Endothelial cell (in vitro differentiated cells): ENCODE measurements at regions not wholly inside any gene's neighbourhood (a gene's known extent, or its start where the extent isn't known, plus 50 kb on each side); places are given as distances from the start of the nearest gene placed in this dataset.

ENCODE experiments used
- DNase-seq: peaks from one replicate; pipeline ENCODE4 v3.0.0; 2021; ENCODE audit warnings: low spot score
- H3K27ac Mint-ChIP-seq: one replicate; pipeline ENCODE4 v1.8.0; 2021; ENCODE audit warnings: mixed read lengths, inconsistent platforms; ENCODE audit not compliant: unreplicated experiment
- H3K27me3 Mint-ChIP-seq: one replicate; pipeline ENCODE4 v1.8.0; 2021; ENCODE audit warnings: mild to moderate bottlenecking, moderate library complexity, mixed read lengths, inconsistent platforms; ENCODE audit not compliant: unreplicated experiment
- H3K36me3 Mint-ChIP-seq: one replicate; pipeline ENCODE4 v1.8.0; 2021; ENCODE audit warnings: mild to moderate bottlenecking, low read depth, mixed read lengths, inconsistent platforms; ENCODE audit not compliant: unreplicated experiment
- H3K4me1 Mint-ChIP-seq: one replicate; pipeline ENCODE4 v1.8.0; 2021; ENCODE audit warnings: mild to moderate bottlenecking, mixed read lengths, inconsistent platforms; ENCODE audit not compliant: unreplicated experiment
- H3K4me3 Mint-ChIP-seq: one replicate; pipeline ENCODE4 v1.8.0; 2021; ENCODE audit warnings: mild to moderate bottlenecking, mixed read lengths, inconsistent platforms; ENCODE audit not compliant: unreplicated experiment
- H3K9me3 Mint-ChIP-seq: one replicate; pipeline ENCODE4 v1.8.0; 2021; ENCODE audit warnings: mixed read lengths, inconsistent platforms; ENCODE audit not compliant: unreplicated experiment
- TF ChIP-seq, protein P1 (sequence below): fragments of 200-600 bp; sonication (generic); IDR thresholded peaks from one replicate; pipeline ENCODE4 v1.5.0; 2021; ENCODE audit warnings: antibody characterized with exemption; ENCODE audit not compliant: unreplicated experiment

DNA sequence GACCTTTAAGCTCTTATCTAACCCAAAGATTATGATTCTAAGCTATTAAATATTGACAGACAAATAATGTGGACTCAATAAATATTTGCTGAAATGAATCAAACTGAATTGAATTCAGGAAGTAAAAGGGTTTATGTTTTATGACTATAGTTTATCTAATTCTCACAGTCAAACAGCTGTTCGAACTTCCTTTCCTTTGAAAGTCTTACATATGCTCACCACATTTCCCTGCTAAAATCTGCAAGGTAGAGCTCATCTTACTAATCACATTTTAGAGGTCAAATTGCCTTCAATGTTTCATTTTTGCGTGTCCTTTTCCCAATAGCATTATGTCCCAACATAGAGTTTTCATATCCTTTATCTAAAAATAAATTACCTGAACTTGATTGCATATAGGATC, 154.9 kb upstream of the PPP1R3A start:
- TF ChIP-seq, protein P1, sequence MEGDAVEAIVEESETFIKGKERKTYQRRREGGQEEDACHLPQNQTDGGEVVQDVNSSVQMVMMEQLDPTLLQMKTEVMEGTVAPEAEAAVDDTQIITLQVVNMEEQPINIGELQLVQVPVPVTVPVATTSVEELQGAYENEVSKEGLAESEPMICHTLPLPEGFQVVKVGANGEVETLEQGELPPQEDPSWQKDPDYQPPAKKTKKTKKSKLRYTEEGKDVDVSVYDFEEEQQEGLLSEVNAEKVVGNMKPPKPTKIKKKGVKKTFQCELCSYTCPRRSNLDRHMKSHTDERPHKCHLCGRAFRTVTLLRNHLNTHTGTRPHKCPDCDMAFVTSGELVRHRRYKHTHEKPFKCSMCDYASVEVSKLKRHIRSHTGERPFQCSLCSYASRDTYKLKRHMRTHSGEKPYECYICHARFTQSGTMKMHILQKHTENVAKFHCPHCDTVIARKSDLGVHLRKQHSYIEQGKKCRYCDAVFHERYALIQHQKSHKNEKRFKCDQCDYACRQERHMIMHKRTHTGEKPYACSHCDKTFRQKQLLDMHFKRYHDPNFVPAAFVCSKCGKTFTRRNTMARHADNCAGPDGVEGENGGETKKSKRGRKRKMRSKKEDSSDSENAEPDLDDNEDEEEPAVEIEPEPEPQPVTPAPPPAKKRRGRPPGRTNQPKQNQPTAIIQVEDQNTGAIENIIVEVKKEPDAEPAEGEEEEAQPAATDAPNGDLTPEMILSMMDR: no peak
- Mint-ChIP-seq H3K27ac (no peak overlapping the region), H3K27me3 (peaks cover 2% of the 10 kb centered on the region), H3K4me3 (no peak overlapping the region), H3K4me1 (peaks cover 5% of the 10 kb centered on the region), H3K9me3 (no peaks in the 10 kb centered on the region), H3K36me3 (no peaks in the 10 kb centered on the region)
- DNase-seq: no peak

DNA sequence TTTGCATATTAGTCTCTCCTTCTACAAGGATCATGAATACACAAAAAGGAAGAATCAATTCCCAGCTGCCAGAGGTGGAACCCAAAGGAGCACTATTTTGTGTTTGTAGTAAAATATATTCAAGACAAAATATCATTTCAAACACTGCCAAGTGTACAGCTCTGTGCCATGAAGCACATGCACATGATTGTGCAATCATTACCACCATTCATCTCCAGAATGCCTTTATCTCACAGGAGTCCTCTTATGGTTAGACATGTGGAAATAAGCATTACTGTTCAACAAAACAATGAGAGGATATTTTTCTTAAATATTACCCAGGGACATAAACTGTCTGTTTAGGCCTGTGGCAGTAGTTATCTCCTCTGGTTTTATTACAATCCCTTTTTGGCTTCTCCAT, 151.4 kb upstream of the PPP1R3A start:
- no peaks in the 10 kb centered on the region for H3K4me1 Mint-ChIP-seq
- H3K27ac Mint-ChIP-seq: no peak overlapping the region
- no peak for DNase-seq
- H3K9me3 Mint-ChIP-seq: no peaks in the 10 kb centered on the region
- H3K36me3 Mint-ChIP-seq: no peaks in the 10 kb centered on the region
- TF ChIP-seq, protein P1: no peak
- H3K4me3 Mint-ChIP-seq: no peak overlapping the region
- peaks cover 2% of the 10 kb centered on the region for H3K27me3 Mint-ChIP-seq

DNA sequence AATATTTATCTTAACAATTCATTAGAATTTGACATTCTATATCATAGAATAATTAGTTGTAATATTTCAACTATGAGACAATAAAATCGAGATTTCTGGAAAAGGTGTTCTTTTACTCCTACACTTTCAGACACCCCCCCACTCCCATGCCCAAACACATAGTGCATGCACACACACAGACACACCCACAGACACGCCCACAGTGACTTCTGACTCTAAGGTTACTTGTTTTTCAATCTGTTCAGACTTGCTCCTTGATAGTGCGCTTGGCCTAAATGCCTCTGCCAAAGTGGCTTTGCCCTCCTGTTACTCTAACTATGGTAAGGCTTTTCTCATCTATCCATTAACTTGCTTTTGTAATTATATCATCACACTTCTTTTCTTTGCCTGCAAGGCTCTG, 144.0 kb upstream of the PPP1R3A start:
- Mint-ChIP-seq H3K4me3 (no peak overlapping the region), H3K27ac (no peak overlapping the region), H3K27me3 (no peaks in the 10 kb centered on the region), H3K36me3 (no peaks in the 10 kb centered on the region), H3K9me3 (no peaks in the 10 kb centered on the region), H3K4me1 (no peaks in the 10 kb centered on the region)
- TF ChIP-seq, protein P1: no peak
- DNase-seq: no peak

DNA sequence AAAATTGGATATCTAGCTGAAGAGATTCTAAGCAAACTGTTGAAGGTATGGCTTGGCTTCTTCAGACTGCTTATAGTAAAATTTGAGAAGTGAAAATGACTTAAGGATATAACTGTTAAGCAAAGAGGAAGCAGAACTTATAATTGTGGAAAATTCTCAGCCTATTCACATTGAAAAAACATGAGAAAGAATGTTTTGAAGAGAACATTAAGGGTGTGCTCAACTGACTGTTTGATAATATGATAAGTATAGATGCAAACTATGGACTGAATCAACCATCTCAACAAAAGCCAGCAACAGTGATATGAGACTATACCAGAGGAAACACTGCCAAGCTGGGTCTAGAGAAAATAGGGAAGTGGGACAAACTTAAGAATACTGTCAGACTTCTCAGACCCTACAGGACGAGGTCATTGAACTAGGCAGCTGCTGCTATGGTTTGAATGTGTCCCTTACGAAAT, 133.1 kb upstream of the PPP1R3A start:
- no peak for DNase-seq
- Mint-ChIP-seq H3K4me3 (no peak overlapping the region), H3K27ac (no peak overlapping the region), H3K9me3 (no peaks in the 10 kb centered on the region), H3K4me1 (no peaks in the 10 kb centered on the region), H3K27me3 (no peaks in the 10 kb centered on the region), H3K36me3 (no peaks in the 10 kb centered on the region)
- TF ChIP-seq, protein P1: no peak

DNA sequence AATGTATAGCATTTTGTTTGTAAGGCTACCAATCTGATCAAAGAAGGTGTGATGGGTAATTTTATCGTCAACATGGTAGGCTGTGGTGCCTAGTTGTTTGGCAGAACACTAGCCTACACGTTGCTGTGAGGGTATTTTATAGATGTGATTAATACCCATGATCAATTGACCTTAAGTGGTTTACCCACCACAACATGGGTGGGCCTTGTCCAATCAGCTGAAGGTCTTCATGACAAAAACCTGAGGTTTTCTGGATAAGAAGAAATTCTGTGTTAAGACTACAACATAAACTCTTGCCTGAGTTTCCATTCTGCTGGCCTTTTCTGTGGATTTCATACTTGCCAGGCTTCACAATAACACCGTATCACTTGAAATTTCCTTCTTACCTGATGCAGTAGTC, 131.8 kb upstream of the PPP1R3A start:
- Mint-ChIP-seq H3K4me1 (no peaks in the 10 kb centered on the region), H3K9me3 (no peaks in the 10 kb centered on the region), H3K36me3 (no peaks in the 10 kb centered on the region), H3K4me3 (no peak overlapping the region), H3K27me3 (no peaks in the 10 kb centered on the region), H3K27ac (no peak overlapping the region)
- TF ChIP-seq, protein P1: no peak
- no peak for DNase-seq
